A549 (cell line): ENCODE measurements at regions not wholly inside any gene's neighbourhood (a gene's known extent, or its start where the extent isn't known, plus 50 kb on each side); places are given as distances from the start of the nearest gene placed in this dataset.

Experiments used
- ATAC-seq, 2 experiments: fragments of 200-7000 bp in 1 of 2; fragments of >200 bp in 1 of 2; cut with Nextera tagmentation in 1 of 2; cut with Tn5 transposase in 1 of 2; 3 replicates each; pipeline versions ENCODE4 v1.8.0 to v1.9.1; 2018 to 2020; ENCODE audit warnings: mild to moderate bottlenecking in 1 of 2, moderate library complexity in 1 of 2
- CTCF ChIA-PET: fragments of 300-600 bp; sonication (Branson Sonifier 250); formaldehyde crosslinking; extraction: SDS; loops from one replicate; lab custom pipeline; 2021; ENCODE audit warnings: antibody characterized with exemption, inconsistent platforms; lab: Yijun Ruan, JAX
- POLR2A ChIA-PET: fragments of 350-600 bp; formaldehyde crosslinking; extraction: SDS; loops from one replicate; lab custom pipeline; 2021; ENCODE audit warnings: antibody characterized with exemption, inconsistent platforms; lab: Yijun Ruan, JAX
- DNase-seq, 2 experiments: peaks; one replicate each; pipeline versions ENCODE4 v3.0.0 to v3.0.0-alpha.2; 2011 to 2016; ENCODE audit warnings: low read depth in 1 of 2, low spot score in 1 of 2
- FAIRE-seq: peaks from 2 replicates; lab custom pipeline; 2011; peaks lifted over from hg19 to GRCh38; lab: Jason Lieb, UNC
- H3K27ac ChIP-seq, 2 experiments: fragments of >200 bp; sonication (Bioruptor Twin); formaldehyde crosslinking; 3 replicates each; pipeline ENCODE4 v1.5.1; 2016 to 2017
- H3K4me1 ChIP-seq: fragments of >200 bp; sonication (Bioruptor Twin); formaldehyde crosslinking; 3 replicates; pipeline ENCODE4 v1.6.1; 2016
- H3K4me2 ChIP-seq: fragments of >200 bp; sonication (Bioruptor Twin); formaldehyde crosslinking; 3 replicates; pipeline ENCODE4 v1.6.1; 2016
- H3K4me3 ChIP-seq: fragments of >200 bp; sonication (Bioruptor Twin); formaldehyde crosslinking; 3 replicates; pipeline ENCODE4 v1.5.1; 2016
- H3K9me3 ChIP-seq: fragments of >200 bp; sonication (Bioruptor Twin); formaldehyde crosslinking; 3 replicates; pipeline ENCODE4 v1.6.1; 2016
- ATOH8 ChIP-seq: fragments of 250-450 bp; sonication (Bioruptor Pico); IDR thresholded peaks from 2 replicates; pipeline ENCODE4 v1.5.0; 2020; ENCODE audit warnings: low read depth, mild to moderate bottlenecking, moderate library complexity
- CEBPB ChIP-seq, 2 experiments: fragments of >200 bp in 1 of 2; sonication (Bioruptor Twin) in 1 of 2; formaldehyde crosslinking in 1 of 2; IDR thresholded peaks; 2 replicates each; pipeline ENCODE4 v1.6.1; 2012 to 2016
- CTCF ChIP-seq: fragments of >200 bp; sonication (Bioruptor Twin); formaldehyde crosslinking; IDR thresholded peaks from 3 replicates; pipeline ENCODE4 v1.5.1; 2016
- ELK1 ChIP-seq: fragments of 150-350 bp; IDR thresholded peaks from 2 replicates; pipeline ENCODE4 v1.6.1; 2014; ENCODE audit warnings: low read depth, mild to moderate bottlenecking, low read length
- EP300 ChIP-seq, 2 experiments: fragments of >200 bp; sonication (Bioruptor Twin); formaldehyde crosslinking; IDR thresholded peaks; 2 replicates in 1 of 2; 3 replicates in 1 of 2; pipeline ENCODE4 v1.6.1; 2016 to 2017
- ESRRA ChIP-seq: fragments of 150-350 bp; IDR thresholded peaks from 2 replicates; pipeline ENCODE4 v1.6.1; 2014; ENCODE audit warnings: mild to moderate bottlenecking, low read length, borderline replicate concordance
- FOSB ChIP-seq: fragments of 250-450 bp; sonication (Bioruptor Pico); IDR thresholded peaks from 2 replicates; pipeline ENCODE4 v1.5.0; 2020; ENCODE audit warnings: mild to moderate bottlenecking, moderate library complexity
- FOXS1 ChIP-seq: fragments of 250-450 bp; sonication (Bioruptor Pico); IDR thresholded peaks from 2 replicates; pipeline ENCODE4 v1.5.0; 2020; ENCODE audit warnings: mild to moderate bottlenecking, moderate library complexity
- HEYL ChIP-seq: fragments of 250-450 bp; sonication (Bioruptor Pico); IDR thresholded peaks from 2 replicates; pipeline ENCODE4 v1.8.0; 2021; ENCODE audit warnings: mild to moderate bottlenecking, moderate library complexity
- HOXB13 ChIP-seq: fragments of 250-450 bp; sonication (Bioruptor Pico); IDR thresholded peaks from 2 replicates; pipeline ENCODE4 v1.5.0; 2020; ENCODE audit warnings: low read depth, mild to moderate bottlenecking, moderate library complexity
- HOXB5 ChIP-seq: fragments of 250-450 bp; sonication (Bioruptor Pico); IDR thresholded peaks from 2 replicates; pipeline ENCODE4 v1.5.0; 2020; ENCODE audit warnings: mild to moderate bottlenecking, moderate library complexity
- KDM1A ChIP-seq: fragments of 200-600 bp; sonication (generic); IDR thresholded peaks from 2 replicates; pipeline ENCODE4 v1.6.1; 2016; ENCODE audit warnings: low read depth, mild to moderate bottlenecking
- MAFK ChIP-seq: fragments of 450-650 bp; IDR thresholded peaks from 2 replicates; pipeline ENCODE4 v1.6.1; 2014; ENCODE audit not compliant: partially characterized antibody
- MAZ ChIP-seq: fragments of 150-350 bp; IDR thresholded peaks from 2 replicates; pipeline ENCODE4 v1.6.1; 2014; ENCODE audit warnings: antibody characterized with exemption, low read depth, low read length, borderline replicate concordance
- MYC ChIP-seq: IDR thresholded peaks from 2 replicates; pipeline ENCODE4 v1.6.1; 2012; ENCODE audit warnings: mild to moderate bottlenecking, inconsistent platforms, low read length, improper control_type of control experiment, borderline replicate concordance
- NR3C1 ChIP-seq: fragments of >200 bp; sonication (Bioruptor Twin); formaldehyde crosslinking; IDR thresholded peaks from 3 replicates; pipeline ENCODE4 v1.6.1; 2017
- POLR2AphosphoS2 ChIP-seq: conservative IDR thresholded peaks from 2 replicates; pipeline ENCODE4 v1.6.1; 2012; ENCODE audit warnings: low read length, improper control_type of control experiment, inconsistent platforms
- RAD21 ChIP-seq, 2 experiments: fragments of >200 bp in 1 of 2; sonication (Bioruptor Twin) in 1 of 2; formaldehyde crosslinking in 1 of 2; IDR thresholded peaks in 1 of 2; conservative IDR thresholded peaks in 1 of 2; 2 replicates in 1 of 2; 3 replicates in 1 of 2; pipeline ENCODE4 v1.6.1; 2012 to 2018; ENCODE audit warnings: inconsistent platforms in 1 of 2
- RARB ChIP-seq: fragments of 250-450 bp; sonication (Bioruptor Pico); IDR thresholded peaks from 2 replicates; pipeline ENCODE4 v1.8.0; 2021; ENCODE audit warnings: mild to moderate bottlenecking, moderate library complexity
- REST ChIP-seq: fragments of 200-600 bp; sonication (generic); IDR thresholded peaks from 2 replicates; pipeline ENCODE4 v1.6.1; 2016; ENCODE audit warnings: antibody characterized with exemption, mild to moderate bottlenecking, moderate library complexity
- RFX5 ChIP-seq: fragments of 450-650 bp; IDR thresholded peaks from 2 replicates; pipeline ENCODE4 v1.7.1; 2014; ENCODE audit warnings: antibody characterized with exemption, mild to moderate bottlenecking, moderate library complexity
- RNF2 ChIP-seq: fragments of 200-600 bp; sonication (generic); IDR thresholded peaks from 2 replicates; pipeline ENCODE4 v1.6.1; 2016; ENCODE audit warnings: low read depth, mild to moderate bottlenecking, antibody characterized with exemption, moderate library complexity, borderline replicate concordance
- ZNF302 ChIP-seq: fragments of 250-450 bp; sonication (Bioruptor Pico); IDR thresholded peaks from 2 replicates; pipeline ENCODE4 v1.9.0; 2021; ENCODE audit warnings: inconsistent platforms, mild to moderate bottlenecking, moderate library complexity
- WGBS: methylation state at CpG from one replicate; pipeline ENCODE4 v1.1.6; 2017; ENCODE audit errors: missing lambda C conversion rate; 5-methylcytosine and 5-hydroxymethylcytosine counted together

GRCh38 chr16:65548470-65548869 is 426.6 kb upstream of the CDH11 start:
- DNase-seq = no peak
- ChIA-PET CTCF (no interaction called here), POLR2A (no interaction called here)
- Histone ChIP-seq H3K4me3 (no peak overlapping the region), H3K4me2 (no peak overlapping the region), H3K27ac (no peak overlapping the region), H3K9me3 (no peaks in the 10 kb centered on the region), H3K4me1 (no peaks in the 10 kb centered on the region)
- ATAC-seq = no peak
- TF ChIP-seq FOXS1 (CRISPR knock-in tag) (no peak), ATOH8 (CRISPR knock-in tag) (no peak), POLR2AphosphoS2 (no peak), NR3C1 (no peak), RARB (CRISPR knock-in tag) (no peak), EP300 (IDR thresholded peaks at IDR 0.05) (no peak), ZNF302 (CRISPR knock-in tag) (no peak), KDM1A (no peak), ESRRA (no peak), MYC (no peak), REST (no peak), HEYL (no peak), FOSB (CRISPR knock-in tag) (no peak), CEBPB (IDR thresholded peaks at IDR 0.05) (no peak), HOXB13 (CRISPR knock-in tag) (no peak), MAFK (no peak), RNF2 (no peak)
- 7% methylated on average over 2 of the region's 2 CpGs for WGBS
- no peak for FAIRE-seq

GRCh38 chr16:65547772-65548446 is 426.0 kb upstream of the CDH11 start:
- no peak overlapping the region for H3K4me2 ChIP-seq
- WGBS = 0% methylated on average over 7 of the region's 7 CpGs
- no peak overlapping the region for H3K27ac ChIP-seq
- no peaks in the 10 kb centered on the region for H3K4me1 ChIP-seq
- ATAC-seq (no peak), DNase-seq (no peak)
- no peaks in the 10 kb centered on the region for H3K9me3 ChIP-seq
- POLR2A ChIA-PET = no interaction called here
- CTCF ChIA-PET = no interaction called here
- no peak for TF ChIP-seq MAZ
- TF ChIP-seq HOXB5 = no peak
- no peak for TF ChIP-seq RAD21 (conservative IDR thresholded peaks at IDR 0.05 in 1 of 2, IDR thresholded peaks at IDR 0.05 in 1 of 2)
- TF ChIP-seq CTCF = no peak
- no peak for TF ChIP-seq ATOH8 (CRISPR knock-in tag)
- no peak for TF ChIP-seq ELK1
- TF ChIP-seq RFX5 = no peak
- TF ChIP-seq, all 56 proteins: peak for 0
- no peak for FAIRE-seq
- no peak overlapping the region for H3K4me3 ChIP-seq
